ENCODE measurements at regions not wholly inside any gene's neighbourhood (a gene's known extent, or its start where the extent isn't known, plus 50 kb on each side); places are given as distances from the start of the nearest gene placed in this dataset.

DNA sequence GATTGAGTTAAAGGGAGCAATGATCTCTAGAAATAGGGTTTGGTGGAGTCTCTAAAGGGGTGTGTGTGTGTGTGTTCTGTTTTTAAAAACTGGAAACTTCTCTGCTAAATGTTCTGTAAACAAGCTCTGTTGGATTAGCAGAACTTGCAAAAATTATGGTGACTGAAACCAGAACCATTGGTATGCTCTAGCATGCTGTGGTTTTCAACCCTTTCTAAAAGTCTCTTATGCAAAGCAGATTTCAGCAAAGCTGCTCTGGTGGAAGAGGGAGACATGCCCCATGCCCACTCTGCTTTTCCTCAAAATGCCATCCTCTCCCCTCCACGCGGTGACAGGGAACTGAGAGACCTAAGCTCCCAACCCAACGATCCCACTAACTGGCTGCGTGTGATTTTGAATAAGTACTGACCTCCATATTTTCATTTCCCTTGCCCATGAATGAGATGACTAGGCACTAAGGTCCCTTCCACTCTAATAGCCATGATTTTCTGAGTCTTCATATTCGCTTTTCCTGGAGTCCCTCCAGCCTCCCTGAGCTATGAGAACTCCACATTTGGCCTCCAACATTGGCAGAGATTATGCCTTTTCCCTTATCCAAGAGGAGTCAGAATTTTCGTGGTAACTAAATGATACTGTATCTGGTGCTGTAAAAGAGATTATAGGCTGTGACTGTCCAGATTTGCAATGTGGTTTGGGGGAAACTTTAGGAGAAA, 117.3 kb upstream of the PALS2 start:
- Mint-ChIP-seq H3K27me3 (peaks cover 2% of the 10 kb centered on the region), H3K4me1 (peaks cover 5% of the 10 kb centered on the region), H3K36me3 (ENCODE audit: low read depth) (no peaks in the 10 kb centered on the region), H3K4me3 (no peak overlapping the region), H3K9me3 (no peaks in the 10 kb centered on the region), H3K27ac (no peak overlapping the region)
- CTCF ChIA-PET, result no interaction called here
- DNase-seq, result no peak
- POLR2A ChIA-PET, result no interaction called here

DNA sequence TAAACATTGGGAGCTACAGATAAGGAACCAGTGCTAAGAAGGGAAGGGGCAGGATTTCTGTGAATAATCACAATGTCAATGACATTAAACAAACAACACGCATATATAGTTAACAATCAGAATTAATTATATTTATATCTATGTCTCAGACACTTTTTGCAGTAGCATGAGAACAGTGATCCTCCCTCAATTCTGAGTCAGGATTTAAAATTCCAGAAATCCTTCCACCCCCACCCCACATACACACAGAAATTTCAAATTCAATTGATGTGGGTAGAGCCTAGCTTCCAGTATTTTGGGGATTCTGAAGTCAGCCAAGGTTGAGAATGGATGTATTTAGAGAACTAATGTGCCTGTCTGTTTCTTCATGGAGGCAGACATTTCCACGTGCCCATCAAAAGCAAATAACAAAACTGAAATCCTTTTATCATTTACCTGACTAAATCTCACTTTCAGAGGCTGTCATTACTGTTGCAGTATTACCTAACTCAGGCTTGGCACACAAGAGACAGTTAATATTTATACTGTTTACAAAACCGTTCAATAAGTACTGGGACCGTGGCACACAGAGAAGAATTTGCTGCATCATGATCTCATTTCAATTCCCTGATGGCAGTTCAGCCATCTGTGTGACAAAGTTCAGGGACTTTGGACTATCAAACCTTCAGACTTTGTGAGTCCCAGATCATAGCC, 116.6 kb upstream of the PALS2 start:
- H3K36me3 Mint-ChIP-seq (ENCODE audit: low read depth), result no peaks in the 10 kb centered on the region
- ChIA-PET POLR2A (no interaction called here), CTCF (interaction anchor here (1.1 kb wide), 1 partner anchor 48 kb away, joined by 4 read pairs; no protein-coding TSS in a partner anchor)
- no peak overlapping the region for H3K4me3 Mint-ChIP-seq
- H3K27me3 Mint-ChIP-seq, result peaks cover 6% of the 10 kb centered on the region
- no peaks in the 10 kb centered on the region for H3K9me3 Mint-ChIP-seq
- no peak overlapping the region for H3K27ac Mint-ChIP-seq
- DNase-seq, result no peak
- peaks cover 5% of the 10 kb centered on the region for H3K4me1 Mint-ChIP-seq

DNA sequence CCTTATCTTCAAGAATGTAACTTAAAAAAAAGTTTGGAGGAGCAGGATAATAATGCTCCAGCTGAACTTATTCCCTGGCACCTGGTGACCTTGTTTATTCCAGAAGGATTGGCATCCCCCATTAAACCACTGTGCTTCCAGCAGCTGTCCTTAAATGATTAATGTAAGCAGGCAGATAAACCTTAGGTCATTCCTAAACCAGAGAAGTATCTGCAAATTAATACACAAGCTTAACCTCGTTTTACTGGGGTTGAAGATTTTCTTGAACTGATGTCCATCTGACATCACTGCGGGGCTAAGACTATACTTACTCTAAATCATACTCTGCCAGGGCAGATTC, 116.1 kb upstream of the PALS2 start:
- Mint-ChIP-seq H3K4me3 (no peak overlapping the region), H3K27me3 (peaks cover 7% of the 10 kb centered on the region), H3K36me3 (ENCODE audit: low read depth) (no peaks in the 10 kb centered on the region), H3K4me1 (peaks cover 5% of the 10 kb centered on the region), H3K9me3 (no peaks in the 10 kb centered on the region), H3K27ac (no peak overlapping the region)
- ChIA-PET CTCF (interaction anchor here (1.1 kb wide), 1 partner anchor 49 kb away, joined by 4 read pairs; no protein-coding TSS in a partner anchor), POLR2A (no interaction called here)
- no peak for DNase-seq

DNA sequence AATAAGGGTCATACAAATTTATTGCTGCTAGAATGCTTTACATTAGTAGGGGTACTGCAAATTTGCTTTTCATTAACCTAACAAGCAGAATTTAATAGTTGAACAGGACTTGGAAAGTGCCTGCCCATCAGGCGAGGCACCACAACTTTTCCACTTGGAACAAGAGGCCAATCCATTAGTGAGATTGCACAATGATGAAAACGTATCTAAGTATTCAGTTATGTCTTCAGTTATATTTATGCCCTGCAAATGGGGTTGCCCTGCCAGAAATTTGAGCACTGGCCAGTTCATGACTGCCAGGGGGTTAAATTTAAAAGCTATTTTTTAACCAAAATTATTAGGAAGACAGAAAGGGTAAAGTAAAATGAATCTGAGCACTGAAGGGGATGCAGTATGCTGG, 111.1 kb upstream of the PALS2 start:
- H3K36me3 Mint-ChIP-seq (ENCODE audit: low read depth), result no peaks in the 10 kb centered on the region
- CTCF ChIA-PET, result no interaction called here
- no peaks in the 10 kb centered on the region for H3K9me3 Mint-ChIP-seq
- no peak overlapping the region for H3K4me3 Mint-ChIP-seq
- no peaks in the 10 kb centered on the region for H3K4me1 Mint-ChIP-seq
- no peak overlapping the region for H3K27ac Mint-ChIP-seq
- peaks cover 7% of the 10 kb centered on the region for H3K27me3 Mint-ChIP-seq
- POLR2A ChIA-PET, result no interaction called here
- DNase-seq, result no peak

DNA sequence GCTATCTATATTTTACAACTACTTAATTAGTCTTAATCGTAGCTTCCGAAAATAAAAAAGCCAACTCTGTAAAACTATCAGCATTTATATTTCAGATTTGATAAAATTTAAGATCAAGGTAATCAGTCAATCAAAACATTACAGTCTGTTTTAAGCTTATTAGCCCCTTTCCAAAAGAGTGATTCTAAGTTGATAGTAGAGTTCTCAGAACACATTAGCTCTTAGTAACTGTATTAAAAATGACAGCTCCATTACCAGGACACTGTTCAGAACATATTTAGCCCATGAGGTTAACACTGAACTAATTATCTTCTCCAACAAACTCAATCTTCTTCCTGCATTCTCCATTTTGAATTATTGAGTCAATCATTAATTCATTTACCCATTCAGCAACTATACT, 110.3 kb upstream of the PALS2 start:
- ChIA-PET POLR2A (no interaction called here), CTCF (no interaction called here)
- H3K4me1 Mint-ChIP-seq, result no peaks in the 10 kb centered on the region
- no peak overlapping the region for H3K27ac Mint-ChIP-seq
- no peaks in the 10 kb centered on the region for H3K36me3 Mint-ChIP-seq (ENCODE audit: low read depth)
- H3K27me3 Mint-ChIP-seq, result peaks cover 7% of the 10 kb centered on the region
- DNase-seq, result no peak
- H3K4me3 Mint-ChIP-seq, result no peak overlapping the region
- no peaks in the 10 kb centered on the region for H3K9me3 Mint-ChIP-seq

DNA sequence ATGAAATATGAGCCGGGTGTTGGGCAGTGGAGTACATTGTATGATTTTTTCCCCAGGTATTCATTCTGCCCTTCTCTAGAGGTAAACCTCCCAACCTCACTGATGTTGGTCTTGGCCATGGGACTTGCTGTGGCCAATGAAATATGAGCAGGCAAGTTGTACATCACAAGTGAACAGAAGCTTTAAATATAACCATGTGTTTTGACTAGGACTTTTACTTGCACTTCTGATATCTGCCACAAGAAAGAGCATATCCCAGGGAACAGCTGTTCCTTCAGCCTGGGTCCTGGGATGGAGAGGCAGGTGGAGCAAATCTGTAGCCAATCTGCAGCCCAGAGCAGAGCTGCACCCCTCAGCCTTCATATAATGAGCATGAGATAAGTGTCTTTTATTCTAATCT, 109.8 kb upstream of the PALS2 start:
- Mint-ChIP-seq H3K27me3 (peaks cover 7% of the 10 kb centered on the region), H3K27ac (no peak overlapping the region), H3K9me3 (no peaks in the 10 kb centered on the region), H3K4me3 (no peak overlapping the region), H3K4me1 (no peaks in the 10 kb centered on the region), H3K36me3 (ENCODE audit: low read depth) (no peaks in the 10 kb centered on the region)
- no peak for DNase-seq
- ChIA-PET CTCF (no interaction called here), POLR2A (no interaction called here)

DNA sequence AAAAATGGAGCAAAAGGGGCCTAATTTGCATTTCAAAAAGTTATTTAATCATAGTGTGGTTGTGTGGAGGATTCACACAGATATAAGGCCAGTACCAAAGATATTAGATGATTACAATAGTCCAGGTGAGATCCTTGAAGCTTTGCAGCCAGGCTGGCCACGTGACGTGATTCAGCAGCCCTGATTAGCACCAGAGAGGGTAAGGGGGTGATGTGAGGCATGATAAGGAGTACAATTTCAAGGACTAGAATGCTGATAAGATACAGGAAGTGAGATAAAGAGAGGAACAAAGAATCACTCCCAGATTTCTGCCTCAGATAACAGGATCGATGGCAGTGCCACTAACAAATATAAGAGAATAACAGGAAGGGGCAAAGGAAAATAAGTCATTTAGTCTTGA, 108.4 kb upstream of the PALS2 start:
- CTCF ChIA-PET, result no interaction called here
- POLR2A ChIA-PET, result no interaction called here

DNA sequence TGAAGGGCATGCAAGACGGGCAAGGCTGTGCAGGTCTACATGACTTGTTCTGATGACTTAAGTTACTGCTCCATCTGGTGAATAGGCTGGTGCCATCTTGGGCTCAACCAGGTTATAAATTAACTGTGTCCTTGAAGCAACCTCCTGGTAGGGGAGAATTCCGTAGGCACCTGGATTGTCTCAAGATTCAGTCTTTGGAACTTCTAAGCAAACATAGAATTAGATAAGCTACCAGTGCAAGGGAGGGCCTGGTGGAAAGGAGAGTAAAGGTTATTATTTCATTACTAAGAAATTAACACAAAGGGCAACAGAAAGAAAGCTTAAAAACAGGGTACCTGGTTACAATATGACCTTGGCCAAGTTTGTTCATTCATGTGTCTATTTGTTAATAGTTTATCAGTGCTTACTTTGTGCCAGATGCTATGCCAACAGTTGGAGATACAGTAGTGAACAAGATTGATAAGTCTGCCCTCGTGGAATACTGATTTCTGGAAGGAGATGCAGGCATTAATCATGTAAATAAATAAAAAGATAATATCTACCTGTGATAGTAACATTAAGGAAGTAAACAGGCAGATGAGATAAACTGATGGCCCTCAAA, 107.0 kb upstream of the PALS2 start:
- H3K9me3 Mint-ChIP-seq, result no peaks in the 10 kb centered on the region
- H3K27me3 Mint-ChIP-seq, result peaks cover 9% of the 10 kb centered on the region

More for the DNA sequence above, 108.4 kb upstream of the PALS2 start:
- H3K4me1 Mint-ChIP-seq, result no peaks in the 10 kb centered on the region
- no peaks in the 10 kb centered on the region for H3K9me3 Mint-ChIP-seq
- H3K27me3 Mint-ChIP-seq, result peaks cover 7% of the 10 kb centered on the region
- no peak for DNase-seq
- no peak overlapping the region for H3K4me3 Mint-ChIP-seq
- H3K27ac Mint-ChIP-seq, result no peak overlapping the region
- no peaks in the 10 kb centered on the region for H3K36me3 Mint-ChIP-seq (ENCODE audit: low read depth)

DNA sequence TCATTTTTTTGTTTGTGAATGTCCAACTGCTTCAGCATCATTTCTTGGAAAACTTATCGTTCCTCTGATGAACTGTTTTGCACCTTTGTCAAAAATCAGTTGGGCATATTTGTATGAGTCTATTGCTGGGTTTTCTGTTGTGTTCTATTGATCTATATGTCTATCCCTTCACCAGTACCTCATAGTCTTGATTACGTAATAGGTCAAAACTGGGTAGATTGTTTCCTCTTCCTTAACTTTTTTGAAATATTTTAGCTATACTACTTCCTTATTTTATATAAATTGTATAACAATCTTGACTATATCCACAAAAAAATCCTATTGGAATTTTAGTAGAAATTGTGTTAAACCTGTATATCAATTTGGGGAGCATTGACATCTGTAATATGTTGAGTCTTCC, 104.1 kb upstream of the PALS2 start:
- H3K27me3 Mint-ChIP-seq, result peaks cover 3% of the 10 kb centered on the region
- H3K4me1 Mint-ChIP-seq, result no peaks in the 10 kb centered on the region
- H3K4me3 Mint-ChIP-seq, result no peak overlapping the region
- ChIA-PET POLR2A (no interaction called here), CTCF (no interaction called here)
- no peak overlapping the region for H3K27ac Mint-ChIP-seq
- DNase-seq, result no peak
- no peaks in the 10 kb centered on the region for H3K36me3 Mint-ChIP-seq (ENCODE audit: low read depth)
- no peaks in the 10 kb centered on the region for H3K9me3 Mint-ChIP-seq

More for the DNA sequence above, 107.0 kb upstream of the PALS2 start:
- DNase-seq, result no peak
- Mint-ChIP-seq H3K27ac (no peak overlapping the region), H3K4me1 (no peaks in the 10 kb centered on the region), H3K4me3 (no peak overlapping the region), H3K36me3 (ENCODE audit: low read depth) (no peaks in the 10 kb centered on the region)
- ChIA-PET CTCF (no interaction called here), POLR2A (no interaction called here)

DNA sequence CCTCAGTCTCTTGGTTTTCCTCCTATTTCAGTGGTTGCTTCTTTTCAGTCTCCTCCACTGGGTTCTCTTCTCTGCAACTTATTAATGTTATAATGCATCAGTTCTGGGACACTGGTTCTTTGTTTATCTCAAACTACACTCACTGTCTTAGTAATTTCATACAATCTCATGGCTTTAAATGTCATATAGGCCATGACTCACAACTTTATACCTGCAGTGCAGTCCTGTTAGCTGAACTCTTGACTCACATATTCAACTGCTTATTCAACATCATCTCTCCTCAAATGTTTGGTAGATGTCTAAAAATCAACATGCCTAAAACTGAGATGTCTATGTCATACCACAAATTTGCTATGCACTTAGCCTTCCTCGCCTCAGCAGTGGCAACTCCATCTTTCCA, 101.2 kb upstream of the PALS2 start:
- no peak overlapping the region for H3K4me3 Mint-ChIP-seq
- ChIA-PET CTCF (no interaction called here), POLR2A (no interaction called here)
- no peak for DNase-seq
- no peaks in the 10 kb centered on the region for H3K4me1 Mint-ChIP-seq
- no peaks in the 10 kb centered on the region for H3K9me3 Mint-ChIP-seq
- no peaks in the 10 kb centered on the region for H3K36me3 Mint-ChIP-seq (ENCODE audit: low read depth)
- no peak overlapping the region for H3K27ac Mint-ChIP-seq
- peaks cover 3% of the 10 kb centered on the region for H3K27me3 Mint-ChIP-seq

DNA sequence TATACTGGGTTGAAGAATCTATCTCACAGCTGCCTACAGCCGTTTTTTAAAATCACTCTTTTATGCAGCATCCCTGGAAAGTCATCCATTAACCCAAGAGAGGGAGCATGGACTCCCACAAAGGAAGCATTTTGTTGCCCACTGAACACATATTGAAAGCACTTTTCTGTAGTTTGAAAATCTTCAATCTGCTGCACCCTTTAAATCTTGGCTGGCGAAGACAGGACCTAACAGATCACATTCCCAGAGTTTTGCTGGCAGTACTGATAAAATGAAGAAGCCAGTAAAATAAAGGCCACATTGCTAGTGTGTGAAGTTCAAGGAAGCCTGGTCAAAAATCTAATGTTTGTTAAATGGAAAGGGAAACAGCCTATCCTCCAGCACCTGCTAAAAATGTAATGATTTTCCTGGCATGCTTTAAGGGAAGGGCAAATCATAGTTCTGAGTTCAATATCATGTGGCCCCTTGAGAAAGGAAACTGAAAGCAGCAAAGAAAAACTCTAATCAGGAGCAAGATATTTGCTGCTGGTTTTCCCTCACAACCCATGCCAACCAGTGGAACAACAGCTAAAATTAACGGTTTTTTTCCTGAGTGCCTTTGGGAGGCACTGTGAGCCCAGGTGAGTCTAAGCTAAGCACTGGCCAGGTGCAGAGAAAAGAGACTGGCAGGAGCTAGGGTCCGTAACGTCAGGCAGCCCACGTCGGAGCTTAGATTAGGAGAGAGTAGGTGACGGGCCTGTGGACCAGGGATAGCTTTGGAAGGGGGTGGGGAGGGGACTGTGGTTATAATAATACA, 97.9 kb upstream of the PALS2 start:
- no peaks in the 10 kb centered on the region for H3K36me3 Mint-ChIP-seq (ENCODE audit: low read depth)
- H3K4me3 Mint-ChIP-seq, result no peak overlapping the region
- H3K9me3 Mint-ChIP-seq, result no peaks in the 10 kb centered on the region
- H3K27me3 Mint-ChIP-seq, result peaks cover 7% of the 10 kb centered on the region
- CTCF ChIA-PET, result no interaction called here
- H3K27ac Mint-ChIP-seq, result no peak overlapping the region
- POLR2A ChIA-PET, result no interaction called here
- H3K4me1 Mint-ChIP-seq, result no peaks in the 10 kb centered on the region
- DNase-seq, result no peak

DNA sequence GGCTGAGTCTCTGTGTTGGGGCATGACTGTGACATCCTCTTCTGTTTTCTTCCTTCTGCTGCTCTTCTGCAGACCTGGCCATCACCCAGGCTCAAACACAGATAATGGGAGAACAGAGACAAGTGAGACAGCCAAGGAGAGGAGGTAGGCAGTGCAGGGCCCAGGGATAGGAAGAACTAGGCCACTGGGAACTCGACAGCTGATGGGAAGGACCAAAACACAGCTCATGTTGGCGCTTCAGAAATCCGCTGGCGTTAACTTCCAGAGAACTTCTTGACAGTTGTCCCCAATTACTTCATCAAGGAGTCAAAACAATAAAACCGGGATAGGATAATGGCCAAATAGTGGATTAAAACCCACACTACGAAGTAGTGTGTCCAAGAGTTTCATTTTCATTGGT, 97.0 kb upstream of the PALS2 start:
- H3K4me1 Mint-ChIP-seq, result no peaks in the 10 kb centered on the region
- no peak overlapping the region for H3K4me3 Mint-ChIP-seq
- ChIA-PET CTCF (no interaction called here), POLR2A (no interaction called here)
- H3K36me3 Mint-ChIP-seq (ENCODE audit: low read depth), result no peaks in the 10 kb centered on the region
- peaks cover 9% of the 10 kb centered on the region for H3K27me3 Mint-ChIP-seq
- DNase-seq, result no peak
- H3K27ac Mint-ChIP-seq, result no peak overlapping the region
- H3K9me3 Mint-ChIP-seq, result no peaks in the 10 kb centered on the region

DNA sequence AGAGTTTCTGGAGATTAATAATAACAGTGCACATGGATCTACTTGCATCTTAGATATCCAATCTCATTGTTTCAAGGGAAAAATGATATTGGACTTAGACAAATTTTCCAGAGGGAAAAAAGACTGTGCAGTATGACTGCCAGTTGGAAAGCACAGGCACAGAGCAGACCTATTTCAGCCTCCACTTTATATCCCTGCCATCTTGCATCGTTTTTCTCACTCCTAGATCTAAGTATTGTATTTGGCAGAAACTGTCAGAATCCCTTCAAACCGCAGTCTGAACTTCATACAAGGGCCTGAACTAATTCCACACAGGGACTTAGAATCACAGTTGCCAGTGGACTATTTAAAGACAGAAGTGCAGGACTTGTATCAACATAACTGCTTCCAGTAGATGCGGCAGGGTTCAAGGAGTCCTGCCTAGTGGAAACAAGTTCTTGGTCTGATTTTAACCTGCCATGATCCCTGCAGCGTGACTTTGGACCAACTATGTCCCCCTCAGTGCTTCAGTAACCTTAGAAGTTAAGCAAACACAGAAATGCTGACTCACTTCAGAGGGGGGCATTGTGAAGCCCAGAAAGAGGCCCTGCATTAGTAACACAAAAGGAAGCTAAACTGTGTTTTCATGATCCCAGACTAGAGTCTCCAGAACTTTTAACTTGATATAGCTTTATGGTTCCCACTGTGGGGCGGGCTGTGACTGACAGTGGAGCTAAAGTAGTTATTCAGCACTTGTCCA, 95.7 kb upstream of the PALS2 start:
- POLR2A ChIA-PET, result no interaction called here
- H3K9me3 Mint-ChIP-seq, result no peaks in the 10 kb centered on the region
- peaks cover 10% of the 10 kb centered on the region for H3K27me3 Mint-ChIP-seq
- DNase-seq, result no peak
- H3K4me3 Mint-ChIP-seq, result no peak overlapping the region
- no peaks in the 10 kb centered on the region for H3K4me1 Mint-ChIP-seq
- CTCF ChIA-PET, result no interaction called here
- H3K36me3 Mint-ChIP-seq (ENCODE audit: low read depth), result no peaks in the 10 kb centered on the region
- no peak overlapping the region for H3K27ac Mint-ChIP-seq
